ENCODE measurements at regions not wholly inside any gene's neighbourhood (a gene's known extent, or its start where the extent isn't known, plus 50 kb on each side); places are given as distances from the start of the nearest gene placed in this dataset.

DNA sequence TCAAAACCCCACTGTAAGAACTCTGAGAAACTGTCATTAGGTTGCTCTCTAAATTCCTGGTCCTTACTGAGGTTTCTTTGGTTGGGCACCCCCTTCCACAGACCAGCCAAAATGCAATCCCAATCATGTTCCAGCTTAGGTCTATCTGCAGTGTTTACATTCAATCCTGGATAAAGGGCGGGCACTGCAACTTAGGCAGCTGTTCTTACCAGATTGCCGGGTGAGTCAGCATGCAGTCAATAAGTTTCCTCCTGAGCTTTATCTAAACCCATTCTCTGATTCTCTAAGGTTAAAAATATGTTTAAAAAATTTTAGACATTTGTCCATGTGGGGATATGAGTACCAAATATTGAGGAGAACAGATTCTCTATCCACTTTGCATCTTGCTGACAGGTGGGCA is 197.8 kb downstream of the HAO1 start:
- FAIRE-seq: no peak

DNA sequence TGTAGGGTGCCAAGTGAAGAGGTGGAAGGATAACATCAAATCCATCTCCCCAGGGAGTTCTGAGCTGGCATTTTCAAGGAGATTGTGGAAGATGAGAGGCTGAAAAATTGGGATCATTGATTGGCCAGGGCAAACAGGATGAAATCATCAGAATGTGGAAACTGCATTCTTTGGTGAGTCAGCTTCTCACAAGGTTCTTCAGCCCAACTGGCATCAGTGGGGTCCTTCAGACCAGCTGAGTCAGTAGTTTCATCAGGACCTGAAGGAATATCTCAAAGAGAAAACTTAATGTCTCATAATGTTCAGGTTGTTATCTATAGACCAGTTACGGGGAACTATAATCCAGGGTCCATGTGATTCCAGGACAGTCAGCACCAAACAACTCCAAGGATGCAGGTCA is 195.8 kb downstream of the HAO1 start:
- FAIRE-seq (no peak), DNase-seq (no peak)
- Histone ChIP-seq H3K27me3 (ENCODE audit: control insufficient read depth, insufficient read depth, low read length) (no peaks in the 10 kb centered on the region), H3K4me3 (ENCODE audit: low read length in 3 of 3) (no peak overlapping the region), H3K27ac (ENCODE audit: low read depth in 2 of 2, low read length in 2 of 2) (no peak overlapping the region), H3K36me3 (ENCODE audit: control insufficient read depth in 2 of 3, insufficient read depth in 3 of 3, low read length in 3 of 3) (no peaks in the 10 kb centered on the region), H3K9ac (ENCODE audit: low read length in 3 of 3) (no peak overlapping the region), H3K4me1 (ENCODE audit: control insufficient read depth in 2 of 3, insufficient read depth in 2 of 3, low read depth in 1 of 3, low read length in 3 of 3) (no peaks in the 10 kb centered on the region), H3K9me3 (ENCODE audit: control insufficient read depth in 2 of 3, insufficient read depth in 1 of 3, low read length in 3 of 3) (peaks cover 0 to 3% (median 0%) of the 10 kb centered on the region in 3 donors)
- TF ChIP-seq, protein P1, sequence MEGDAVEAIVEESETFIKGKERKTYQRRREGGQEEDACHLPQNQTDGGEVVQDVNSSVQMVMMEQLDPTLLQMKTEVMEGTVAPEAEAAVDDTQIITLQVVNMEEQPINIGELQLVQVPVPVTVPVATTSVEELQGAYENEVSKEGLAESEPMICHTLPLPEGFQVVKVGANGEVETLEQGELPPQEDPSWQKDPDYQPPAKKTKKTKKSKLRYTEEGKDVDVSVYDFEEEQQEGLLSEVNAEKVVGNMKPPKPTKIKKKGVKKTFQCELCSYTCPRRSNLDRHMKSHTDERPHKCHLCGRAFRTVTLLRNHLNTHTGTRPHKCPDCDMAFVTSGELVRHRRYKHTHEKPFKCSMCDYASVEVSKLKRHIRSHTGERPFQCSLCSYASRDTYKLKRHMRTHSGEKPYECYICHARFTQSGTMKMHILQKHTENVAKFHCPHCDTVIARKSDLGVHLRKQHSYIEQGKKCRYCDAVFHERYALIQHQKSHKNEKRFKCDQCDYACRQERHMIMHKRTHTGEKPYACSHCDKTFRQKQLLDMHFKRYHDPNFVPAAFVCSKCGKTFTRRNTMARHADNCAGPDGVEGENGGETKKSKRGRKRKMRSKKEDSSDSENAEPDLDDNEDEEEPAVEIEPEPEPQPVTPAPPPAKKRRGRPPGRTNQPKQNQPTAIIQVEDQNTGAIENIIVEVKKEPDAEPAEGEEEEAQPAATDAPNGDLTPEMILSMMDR (IDR thresholded peaks at IDR 0.05; ENCODE audit: borderline replicate concordance, extremely low read depth, insufficient read depth): no peak
- intact Hi-C loops (cut with DNase I): no loop called here

More for the DNA sequence above, 197.8 kb downstream of the HAO1 start:
- H3K9me3 ChIP-seq (ENCODE audit: control insufficient read depth in 2 of 3, insufficient read depth in 1 of 3, low read length in 3 of 3): peaks cover 0 to 3% (median 0%) of the 10 kb centered on the region in 3 donors
- no peaks in the 10 kb centered on the region for H3K27me3 ChIP-seq (ENCODE audit: control insufficient read depth, insufficient read depth, low read length)
- TF ChIP-seq, protein P1 (IDR thresholded peaks at IDR 0.05; ENCODE audit: borderline replicate concordance, extremely low read depth, insufficient read depth): no peak
- no peak for DNase-seq
- H3K4me3 ChIP-seq (ENCODE audit: low read length in 3 of 3): no peak overlapping the region
- H3K27ac ChIP-seq (ENCODE audit: low read depth in 2 of 2, low read length in 2 of 2): no peak overlapping the region
- H3K4me1 ChIP-seq (ENCODE audit: control insufficient read depth in 2 of 3, insufficient read depth in 2 of 3, low read depth in 1 of 3, low read length in 3 of 3): no peaks in the 10 kb centered on the region
- no peaks in the 10 kb centered on the region for H3K36me3 ChIP-seq (ENCODE audit: control insufficient read depth in 2 of 3, insufficient read depth in 3 of 3, low read length in 3 of 3)
- intact Hi-C loops (cut with DNase I): no loop called here
- no peak overlapping the region for H3K9ac ChIP-seq (ENCODE audit: low read length in 3 of 3)

DNA sequence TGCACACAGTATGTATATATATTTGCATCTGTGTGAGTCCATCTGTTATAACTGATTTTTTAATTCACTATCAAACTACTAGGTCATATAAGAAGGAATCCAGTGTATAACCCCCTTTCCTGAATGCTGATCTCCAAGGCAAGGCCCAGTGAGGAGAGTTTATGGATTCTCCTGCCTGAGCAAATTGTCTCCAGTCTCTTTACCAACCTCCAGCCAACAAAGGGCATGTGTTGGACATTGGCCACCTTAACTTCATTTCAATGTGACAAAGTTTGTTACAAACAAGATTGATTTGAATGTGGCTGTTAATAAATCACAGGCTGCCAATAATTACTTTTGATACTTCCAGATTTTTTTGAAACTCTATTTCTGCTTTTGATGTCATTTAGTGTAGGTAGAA is 191.6 kb downstream of the HAO1 start:
- Histone ChIP-seq H3K9me3 (ENCODE audit: control insufficient read depth in 2 of 3, insufficient read depth in 1 of 3, low read length in 3 of 3) (peaks cover 0 to 3% (median 0%) of the 10 kb centered on the region in 3 donors), H3K36me3 (ENCODE audit: control insufficient read depth in 2 of 3, insufficient read depth in 3 of 3, low read length in 3 of 3) (no peaks in the 10 kb centered on the region), H3K27me3 (ENCODE audit: control insufficient read depth, insufficient read depth, low read length) (no peaks in the 10 kb centered on the region), H3K27ac (ENCODE audit: low read depth in 2 of 2, low read length in 2 of 2) (no peak overlapping the region), H3K9ac (ENCODE audit: low read length in 3 of 3) (no peak overlapping the region), H3K4me1 (ENCODE audit: control insufficient read depth in 2 of 3, insufficient read depth in 2 of 3, low read depth in 1 of 3, low read length in 3 of 3) (no peaks in the 10 kb centered on the region), H3K4me3 (ENCODE audit: low read length in 3 of 3) (no peak overlapping the region)
- TF ChIP-seq, protein P1 (IDR thresholded peaks at IDR 0.05; ENCODE audit: borderline replicate concordance, extremely low read depth, insufficient read depth): no peak
- no peak for FAIRE-seq
- no peak for DNase-seq
- intact Hi-C loops (cut with DNase I): no loop called here

DNA sequence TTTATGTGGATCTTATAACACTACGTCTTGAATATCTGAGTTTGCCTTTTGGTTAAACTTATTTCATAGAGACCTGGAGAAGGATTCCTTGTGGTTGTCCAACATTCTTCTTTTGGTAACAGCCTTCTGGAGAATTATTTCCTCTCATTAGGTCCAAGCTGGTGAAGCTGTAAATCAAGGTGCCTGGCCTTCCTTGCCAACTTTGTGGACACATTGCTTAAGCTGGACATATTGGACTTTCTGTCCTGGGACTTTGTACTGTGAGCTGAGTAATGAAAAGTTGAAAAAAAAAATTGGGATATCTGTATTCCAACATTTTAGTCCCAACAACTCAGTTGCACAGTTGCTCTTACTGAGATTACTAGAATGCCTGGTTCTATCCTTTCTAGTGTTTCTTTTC is 186.2 kb downstream of the HAO1 start:
- no peak for DNase-seq
- TF ChIP-seq, protein P1 (IDR thresholded peaks at IDR 0.05; ENCODE audit: borderline replicate concordance, extremely low read depth, insufficient read depth): no peak
- Histone ChIP-seq H3K4me1 (ENCODE audit: control insufficient read depth in 2 of 3, insufficient read depth in 2 of 3, low read depth in 1 of 3, low read length in 3 of 3) (peaks cover 0 to 2% (median 0%) of the 10 kb centered on the region in 3 donors), H3K4me3 (ENCODE audit: low read length in 3 of 3) (no peak overlapping the region), H3K9me3 (ENCODE audit: control insufficient read depth in 2 of 3, insufficient read depth in 1 of 3, low read length in 3 of 3) (no peaks in the 10 kb centered on the region), H3K27ac (ENCODE audit: low read depth in 2 of 2, low read length in 2 of 2) (no peak overlapping the region), H3K36me3 (ENCODE audit: control insufficient read depth in 2 of 3, insufficient read depth in 3 of 3, low read length in 3 of 3) (no peaks in the 10 kb centered on the region), H3K9ac (ENCODE audit: low read length in 3 of 3) (no peak overlapping the region), H3K27me3 (ENCODE audit: control insufficient read depth, insufficient read depth, low read length) (no peaks in the 10 kb centered on the region)
- intact Hi-C loops (cut with DNase I): no loop called here
- no peak for FAIRE-seq
